ENCODE measurements at regions not wholly inside any gene's neighbourhood (a gene's known extent, or its start where the extent isn't known, plus 50 kb on each side); places are given as distances from the start of the nearest gene placed in this dataset.

GRCh38 chr4:11628093-11628725 lies 199.5 kb upstream of the HS3ST1 start:
- Histone ChIP-seq H3F3A (ENCODE audit: insufficient read depth, low read length) (no peaks in the 10 kb centered on the region), H2AFZ (ENCODE audit: low read length) (no peak overlapping the region), H3K79me2 (ENCODE audit: low read length) (no peaks in the 10 kb centered on the region), H3K4me1 (ENCODE audit: low read length) (0 out of 2 replicates have a peak, but pooled peaks cover 5% of the 10 kb centered on the region), H3K4me3 (ENCODE audit: low read length) (no peak overlapping the region), H3K27ac (ENCODE audit: low read length) (no peak overlapping the region), H4K20me1 (ENCODE audit: insufficient read depth, low read length) (no peaks in the 10 kb centered on the region), H3K27me3 (replicated peaks; ENCODE audit: insufficient read depth, low read length) (no peaks in the 10 kb centered on the region), H3K4me2 (ENCODE audit: low read depth, low read length) (no peak overlapping the region), H3K9me3 (replicated peaks; ENCODE audit: insufficient read depth, low read length) (no peaks in the 10 kb centered on the region), H3K9me2 (replicated peaks; ENCODE audit: insufficient read depth, low read length) (no peaks in the 10 kb centered on the region), H3K36me3 (replicated peaks; ENCODE audit: insufficient read depth, low read length) (no peaks in the 10 kb centered on the region), H3K9ac (ENCODE audit: low read length) (no peak overlapping the region)
- TF ChIP-seq EZH2phosphoT487 (IDR thresholded peaks at IDR 0.05; ENCODE audit: low read length) (no peak), EZH2 (optimal IDR thresholded peaks at IDR 0.05; ENCODE audit: low read depth, low read length) (no peak), CTCF (IDR thresholded peaks at IDR 0.05; ENCODE audit: low read length) (no peak)
- DNase-seq: no peak

- no peak for DNase-seq
- H3K79me2 ChIP-seq (ENCODE audit: low read length): no peaks in the 10 kb centered on the region
- H3K9me3 ChIP-seq (replicated peaks; ENCODE audit: insufficient read depth, low read length): no peaks in the 10 kb centered on the region
- no peaks in the 10 kb centered on the region for H4K20me1 ChIP-seq (ENCODE audit: insufficient read depth, low read length)
- H3K27ac ChIP-seq (ENCODE audit: low read length): no peak overlapping the region
- H3K36me3 ChIP-seq (replicated peaks; ENCODE audit: insufficient read depth, low read length): no peaks in the 10 kb centered on the region
- H3K9me2 ChIP-seq (replicated peaks; ENCODE audit: insufficient read depth, low read length): no peaks in the 10 kb centered on the region
- no peaks in the 10 kb centered on the region for H3K27me3 ChIP-seq (replicated peaks; ENCODE audit: insufficient read depth, low read length)
- no peaks in the 10 kb centered on the region for H3K4me1 ChIP-seq (ENCODE audit: low read length)
- no peak overlapping the region for H3K4me3 ChIP-seq (ENCODE audit: low read length)
- TF ChIP-seq CTCF (IDR thresholded peaks at IDR 0.05; ENCODE audit: low read length) (no peak), EZH2phosphoT487 (IDR thresholded peaks at IDR 0.05; ENCODE audit: low read length) (no peak), EZH2 (optimal IDR thresholded peaks at IDR 0.05; ENCODE audit: low read depth, low read length) (no peak)
- no peak overlapping the region for H3K9ac ChIP-seq (ENCODE audit: low read length)
- no peak overlapping the region for H2AFZ ChIP-seq (ENCODE audit: low read length)
- no peak overlapping the region for H3K4me2 ChIP-seq (ENCODE audit: low read depth, low read length)
- H3F3A ChIP-seq (ENCODE audit: insufficient read depth, low read length): no peaks in the 10 kb centered on the region
Observed at GRCh38 chr4:11626066-11626465, 197.4 kb upstream of the HS3ST1 start.

- no peak overlapping the region for H3K4me2 ChIP-seq (ENCODE audit: low read depth, low read length)
- no peaks in the 10 kb centered on the region for H3K4me1 ChIP-seq (ENCODE audit: low read length)
- TF ChIP-seq CTCF (IDR thresholded peaks at IDR 0.05; ENCODE audit: low read length): no peak
- TF ChIP-seq EZH2phosphoT487 (IDR thresholded peaks at IDR 0.05; ENCODE audit: low read length): no peak
- TF ChIP-seq EZH2 (optimal IDR thresholded peaks at IDR 0.05; ENCODE audit: low read depth, low read length): no peak
Observed at GRCh38 chr4:11625211-11625610, 196.5 kb upstream of the HS3ST1 start.

More at GRCh38 chr4:11625211-11625610, 196.5 kb upstream of the HS3ST1 start:
- no peak overlapping the region for H3K9ac ChIP-seq (ENCODE audit: low read length)
- H3K27me3 ChIP-seq (replicated peaks; ENCODE audit: insufficient read depth, low read length): no peaks in the 10 kb centered on the region
- no peaks in the 10 kb centered on the region for H3K9me3 ChIP-seq (replicated peaks; ENCODE audit: insufficient read depth, low read length)
- H2AFZ ChIP-seq (ENCODE audit: low read length): no peak overlapping the region
- H4K20me1 ChIP-seq (ENCODE audit: insufficient read depth, low read length): no peaks in the 10 kb centered on the region
- H3K36me3 ChIP-seq (replicated peaks; ENCODE audit: insufficient read depth, low read length): no peaks in the 10 kb centered on the region
- no peak overlapping the region for H3K4me3 ChIP-seq (ENCODE audit: low read length)
- H3K79me2 ChIP-seq (ENCODE audit: low read length): no peaks in the 10 kb centered on the region
- H3K27ac ChIP-seq (ENCODE audit: low read length): no peak overlapping the region
- H3F3A ChIP-seq (ENCODE audit: insufficient read depth, low read length): no peaks in the 10 kb centered on the region
- DNase-seq: no peak
- H3K9me2 ChIP-seq (replicated peaks; ENCODE audit: insufficient read depth, low read length): no peaks in the 10 kb centered on the region
